Upper lobe of left lung (tissue), 6 donors: ENCODE measurements at regions not wholly inside any gene's neighbourhood (a gene's known extent, or its start where the extent isn't known, plus 50 kb on each side); places are given as distances from the start of the nearest gene placed in this dataset.

Experiments used
- ATAC-seq, 2 donors: fragments of 200-7000 bp; cut with Tn5 transposase; one replicate each; pipeline ENCODE4 v1.9.1; 2022; ENCODE audit warnings: mild to moderate bottlenecking in 2 of 2, moderate library complexity in 2 of 2; ENCODE audit not compliant: low FRiP score in 2 of 2
- DNase-seq, 2 donors: peaks; one replicate each; pipeline ENCODE4 v3.0.0-alpha.2; 2019 to 2020
- H3K27ac ChIP-seq, 4 donors: fragments of 200-600 bp; sonication (generic); one replicate each; pipeline ENCODE4 v1.5.1; 2016 to 2019
- H3K27me3 ChIP-seq, 4 donors: fragments of 200-600 bp; sonication (generic); one replicate each; pipeline ENCODE4 v1.5.1; 2017 to 2019
- H3K36me3 ChIP-seq, 4 donors: fragments of 200-600 bp; sonication (generic); one replicate each; pipeline ENCODE4 v1.5.1; 2016 to 2019
- H3K4me1 ChIP-seq, 4 donors: fragments of 200-600 bp; sonication (generic); one replicate each; pipeline ENCODE4 v1.5.1; 2018 to 2019
- H3K4me3 ChIP-seq, 4 donors: fragments of 200-600 bp; sonication (generic); one replicate each; pipeline ENCODE4 v1.5.1; 2017 to 2019; ENCODE audit warnings: mild to moderate bottlenecking in 2 of 4, moderate library complexity in 1 of 4
- H3K9me3 ChIP-seq, 4 donors: fragments of 200-600 bp; sonication (generic); one replicate each; pipeline ENCODE4 v1.5.1; 2018 to 2019
- EP300 ChIP-seq, 4 donors: sonication (generic); formaldehyde crosslinking; IDR thresholded peaks; one replicate each; pipeline ENCODE4 v1.5.1; 2017; ENCODE audit warnings: antibody characterized with exemption in 4 of 4, control low read depth in 2 of 4
- POLR2A ChIP-seq, 4 donors: fragments of 450-650 bp; IDR thresholded peaks; one replicate each; pipeline ENCODE4 v1.5.1; 2016 to 2017; ENCODE audit warnings: antibody characterized with exemption in 4 of 4, mild to moderate bottlenecking in 2 of 4
- POLR2AphosphoS5 ChIP-seq, 2 donors: sonication (generic); formaldehyde crosslinking; IDR thresholded peaks; one replicate each; pipeline ENCODE4 v1.5.1; 2017; ENCODE audit warnings: antibody characterized with exemption in 2 of 2
- WGBS, 2 donors: methylation state at CpG; one replicate each; pipeline ENCODE4 v1.1.5; 2017 to 2018; 5-methylcytosine and 5-hydroxymethylcytosine counted together
- TF ChIP-seq, protein P1 (sequence below), 6 experiments: fragments of 450-650 bp in 4 of 6; fragments of 200-600 bp in 2 of 6; sonication (generic) in 2 of 6; IDR thresholded peaks; one replicate each; pipeline ENCODE4 v1.5.1; 2016 to 2019; ENCODE audit warnings: antibody characterized with exemption in 6 of 6
- donor health status: DM: no; HTN: no; CAD: no; lungs with moderate emphysema.
- donor health status: DM: no; HTN: yes; CAD: no; lungs with severe emphysema.

DNA sequence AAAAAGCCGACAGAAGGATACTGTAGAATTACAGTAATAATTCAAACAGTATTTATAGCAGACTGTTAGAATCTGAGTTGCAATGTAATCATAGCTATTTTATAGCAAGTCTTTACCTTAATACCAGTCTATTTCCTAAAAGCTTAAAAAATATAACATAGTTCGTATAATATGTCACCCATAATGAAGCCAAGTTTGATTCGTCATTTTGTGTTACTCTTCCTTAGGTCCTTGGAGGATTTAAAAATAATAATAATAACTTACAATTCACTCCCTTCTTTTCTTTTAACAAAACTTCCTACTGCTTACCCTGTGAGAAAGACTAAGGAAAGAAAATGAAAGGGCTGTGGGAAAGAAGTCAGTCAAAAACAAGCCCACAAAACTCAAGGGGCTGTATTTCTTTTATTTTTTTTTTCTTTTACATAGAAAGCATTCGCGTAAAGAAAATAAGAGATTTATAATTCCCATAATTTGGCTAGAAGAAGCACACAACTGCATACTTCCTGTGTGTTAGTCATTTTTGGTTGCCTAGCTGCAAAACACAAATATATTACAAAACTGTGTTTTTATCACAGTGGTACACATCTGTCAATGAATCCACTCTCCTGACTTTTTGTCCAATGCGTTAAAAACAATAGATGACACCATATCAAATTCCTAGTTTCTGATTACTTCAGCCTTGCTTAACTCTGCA, 187.2 kb upstream of the CELF2 start:
- WGBS, 2 donors: 62 to 63% methylated on average over 6 of the region's 6 CpGs
- Histone ChIP-seq H3K4me1 (peaks cover 0 to 12% (median 4%) of the 10 kb centered on the region in 4 donors), H3K27me3 (no peaks in the 10 kb centered on the region), H3K27ac (peak overlapping the region; percentile 75 to 83 (median 80)), H3K4me3 (no peak overlapping the region), H3K36me3 (no peaks in the 10 kb centered on the region), H3K9me3 (no peaks in the 10 kb centered on the region)
- TF ChIP-seq POLR2AphosphoS5 (IDR thresholded peaks at IDR 0.05): no peak
- TF ChIP-seq, protein P1, sequence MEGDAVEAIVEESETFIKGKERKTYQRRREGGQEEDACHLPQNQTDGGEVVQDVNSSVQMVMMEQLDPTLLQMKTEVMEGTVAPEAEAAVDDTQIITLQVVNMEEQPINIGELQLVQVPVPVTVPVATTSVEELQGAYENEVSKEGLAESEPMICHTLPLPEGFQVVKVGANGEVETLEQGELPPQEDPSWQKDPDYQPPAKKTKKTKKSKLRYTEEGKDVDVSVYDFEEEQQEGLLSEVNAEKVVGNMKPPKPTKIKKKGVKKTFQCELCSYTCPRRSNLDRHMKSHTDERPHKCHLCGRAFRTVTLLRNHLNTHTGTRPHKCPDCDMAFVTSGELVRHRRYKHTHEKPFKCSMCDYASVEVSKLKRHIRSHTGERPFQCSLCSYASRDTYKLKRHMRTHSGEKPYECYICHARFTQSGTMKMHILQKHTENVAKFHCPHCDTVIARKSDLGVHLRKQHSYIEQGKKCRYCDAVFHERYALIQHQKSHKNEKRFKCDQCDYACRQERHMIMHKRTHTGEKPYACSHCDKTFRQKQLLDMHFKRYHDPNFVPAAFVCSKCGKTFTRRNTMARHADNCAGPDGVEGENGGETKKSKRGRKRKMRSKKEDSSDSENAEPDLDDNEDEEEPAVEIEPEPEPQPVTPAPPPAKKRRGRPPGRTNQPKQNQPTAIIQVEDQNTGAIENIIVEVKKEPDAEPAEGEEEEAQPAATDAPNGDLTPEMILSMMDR (IDR thresholded peaks at IDR 0.05): no peak
- TF ChIP-seq POLR2A (IDR thresholded peaks at IDR 0.05): no peak
- no peak for TF ChIP-seq EP300 (IDR thresholded peaks at IDR 0.05)
- no peak for DNase-seq
- peak; percentile 47 to 91 for ATAC-seq

DNA sequence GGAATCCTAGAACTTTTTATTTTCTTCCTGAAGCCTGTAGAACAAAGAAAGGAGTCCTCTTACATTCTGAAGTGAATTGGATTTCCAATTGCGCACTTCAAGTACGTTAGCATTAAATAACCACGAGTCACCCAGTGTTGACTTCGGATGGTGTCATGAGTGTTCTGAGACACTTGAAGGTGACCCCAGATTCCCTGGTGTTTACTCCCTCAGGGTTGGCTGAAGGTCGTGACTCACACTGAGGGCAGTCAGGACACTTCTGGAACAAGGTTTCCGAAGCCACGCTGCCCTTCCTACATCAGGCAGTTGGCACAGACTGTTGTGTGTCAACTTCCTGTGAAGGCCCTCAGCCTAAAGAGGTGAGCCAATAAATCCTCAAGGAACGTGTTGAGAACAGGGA, 186.6 kb upstream of the CELF2 start:
- Histone ChIP-seq H3K9me3 (no peaks in the 10 kb centered on the region), H3K27ac (peak overlapping the region; percentile 75 to 83 (median 80)), H3K4me1 (peaks cover 0 to 12% (median 2%) of the 10 kb centered on the region in 4 donors), H3K27me3 (no peaks in the 10 kb centered on the region), H3K36me3 (no peaks in the 10 kb centered on the region), H3K4me3 (no peak overlapping the region)
- ATAC-seq (peak; percentile 81 to 93), DNase-seq (peak in 1 of 2 donors; percentile 87)
- 48 to 59% methylated on average over 5 to 8 of the region's 8 CpGs for WGBS, 2 donors
- no peak for TF ChIP-seq POLR2A (IDR thresholded peaks at IDR 0.05)
- peak; percentile 84 to 88 for TF ChIP-seq POLR2AphosphoS5 (IDR thresholded peaks at IDR 0.05)
- peak in 2 of 4 donors; percentile 67 to 97 for TF ChIP-seq EP300 (IDR thresholded peaks at IDR 0.05)
- TF ChIP-seq, protein P1 (IDR thresholded peaks at IDR 0.05): no peak

DNA sequence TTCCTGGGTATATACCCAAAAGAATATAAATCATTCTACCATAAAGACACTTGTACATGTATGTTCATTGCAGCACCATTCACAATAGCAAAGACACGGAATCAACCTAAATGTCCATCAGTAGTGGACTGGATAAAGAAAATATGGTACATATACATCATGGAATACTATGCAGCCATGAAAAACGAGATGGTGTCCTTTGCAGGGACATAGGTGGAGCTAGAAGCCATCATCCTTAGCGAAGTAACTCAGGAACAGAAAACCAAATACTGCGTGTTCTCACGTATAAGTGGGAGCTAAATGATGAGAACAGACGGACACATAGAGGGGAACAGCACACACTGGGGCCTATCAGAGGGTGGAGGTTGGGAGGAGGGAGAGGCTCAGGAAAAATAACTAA, 183.7 kb upstream of the CELF2 start:
- H3K4me1 ChIP-seq: peaks cover 0 to 12% (median 2%) of the 10 kb centered on the region in 4 donors
- TF ChIP-seq POLR2AphosphoS5 (IDR thresholded peaks at IDR 0.05): no peak
- no peak for TF ChIP-seq EP300 (IDR thresholded peaks at IDR 0.05)
- TF ChIP-seq, protein P1 (IDR thresholded peaks at IDR 0.05): no peak
- no peak for TF ChIP-seq POLR2A (IDR thresholded peaks at IDR 0.05)
- no peaks in the 10 kb centered on the region for H3K27me3 ChIP-seq
- WGBS, 2 donors: 83 to 94% methylated on average over 6 of the region's 6 CpGs
- H3K36me3 ChIP-seq: no peaks in the 10 kb centered on the region
- H3K27ac ChIP-seq: no peak overlapping the region
- H3K4me3 ChIP-seq: no peak overlapping the region
- ATAC-seq (no peak), DNase-seq (no peak)
- H3K9me3 ChIP-seq: no peaks in the 10 kb centered on the region

DNA sequence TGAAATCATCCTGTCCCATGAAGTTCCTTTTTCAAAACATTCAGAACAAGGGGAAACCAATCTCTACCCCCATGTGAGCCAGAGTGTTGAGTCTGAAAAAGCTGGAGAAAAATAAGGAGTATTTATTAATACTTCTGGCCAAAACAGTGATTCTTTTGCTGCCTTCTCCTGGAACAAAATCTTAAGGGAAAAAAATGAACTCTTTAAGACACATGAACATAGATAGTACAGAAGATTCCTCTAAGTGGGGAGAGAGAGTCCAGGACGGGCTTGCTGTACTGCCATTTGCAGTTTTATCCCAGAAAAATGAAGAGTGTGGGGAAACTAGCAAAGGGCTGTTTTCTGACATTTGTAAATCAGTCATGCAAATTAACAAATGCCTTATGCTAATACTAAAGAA, 173.4 kb upstream of the CELF2 start:
- H3K4me3 ChIP-seq: no peak overlapping the region
- no peaks in the 10 kb centered on the region for H3K27me3 ChIP-seq
- TF ChIP-seq, protein P1 (IDR thresholded peaks at IDR 0.05): no peak
- TF ChIP-seq POLR2AphosphoS5 (IDR thresholded peaks at IDR 0.05) (no peak), POLR2A (IDR thresholded peaks at IDR 0.05) (no peak), EP300 (IDR thresholded peaks at IDR 0.05) (no peak)
- H3K4me1 ChIP-seq: no peaks in the 10 kb centered on the region
- no peaks in the 10 kb centered on the region for H3K36me3 ChIP-seq
- ATAC-seq: no peak
- 65 to 66% methylated on average over 1 of the region's 1 CpG for WGBS, 2 donors
- no peak for DNase-seq
- H3K27ac ChIP-seq: no peak overlapping the region
- H3K9me3 ChIP-seq: peaks cover 0 to 6% (median 2%) of the 10 kb centered on the region in 4 donors

DNA sequence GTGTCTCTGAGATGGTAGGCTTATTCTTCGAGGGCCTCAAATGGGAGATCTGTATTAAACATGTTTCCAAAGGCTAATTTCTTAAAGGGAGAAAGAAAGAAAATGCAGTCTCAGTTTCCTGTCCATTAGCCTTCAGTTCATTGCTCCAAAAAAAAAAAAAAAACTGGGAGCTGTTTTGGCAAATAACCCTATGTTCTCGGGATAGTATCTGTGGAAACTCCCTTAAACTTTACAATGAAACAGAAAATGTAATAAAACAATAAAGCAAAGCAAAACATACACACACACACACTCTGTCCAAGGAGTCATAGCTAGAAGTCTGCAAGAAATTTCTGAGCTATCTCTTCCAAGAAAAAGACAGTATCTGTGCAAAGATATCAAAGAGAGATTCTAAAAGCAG, 172.5 kb upstream of the CELF2 start:
- Histone ChIP-seq H3K9me3 (peaks cover 0 to under 1% (median 0%) of the 10 kb centered on the region in 4 donors), H3K36me3 (no peaks in the 10 kb centered on the region), H3K27me3 (no peaks in the 10 kb centered on the region), H3K4me3 (no peak overlapping the region), H3K4me1 (no peaks in the 10 kb centered on the region), H3K27ac (no peak overlapping the region)
- TF ChIP-seq, protein P1 (IDR thresholded peaks at IDR 0.05): no peak
- TF ChIP-seq POLR2AphosphoS5 (IDR thresholded peaks at IDR 0.05): no peak
- no peak for TF ChIP-seq EP300 (IDR thresholded peaks at IDR 0.05)
- no peak for TF ChIP-seq POLR2A (IDR thresholded peaks at IDR 0.05)
- DNase-seq (no peak), ATAC-seq (no peak)
- 38 to 52% methylated on average over 2 of the region's 2 CpGs for WGBS, 2 donors
